H1 (cell line): ENCODE measurements at regions not wholly inside any gene's neighbourhood (a gene's known extent, or its start where the extent isn't known, plus 50 kb on each side); places are given as distances from the start of the nearest gene placed in this dataset.
"Not testable (repeated sequence)": the region's sequence is repeated elsewhere in the genome, so short reads cannot be mapped to it uniquely, and the experiment has no call there.

Experiments used
- CTBP2 ChIP-seq: IDR thresholded peaks from 2 replicates; pipeline ENCODE4 v1.7.0; 2011; ENCODE audit warnings: borderline replicate concordance, mild to moderate bottlenecking, moderate library complexity, mixed read lengths, low read length; ENCODE audit not compliant: insufficient read depth, insufficient read length
- CTCF ChIP-seq, 3 experiments: IDR thresholded peaks; 1 replicate in 2 of 3; 2 replicates in 1 of 3; pipeline versions ENCODE4 v1.5.1 to v1.6.1; 2011; ENCODE audit warnings: low read length in 3 of 3, mild to moderate bottlenecking in 3 of 3, inconsistent platforms in 2 of 3, low read depth in 1 of 3, moderate library complexity in 1 of 3; ENCODE audit not compliant: insufficient read depth in 1 of 3; ENCODE audit errors: control extremely low read depth in 1 of 3
- KDM1A ChIP-seq: fragments of 200-600, 300-600 bp; sonication (generic); IDR thresholded peaks from 2 replicates; pipeline ENCODE4 v1.7.1; 2016; ENCODE audit warnings: mild to moderate bottlenecking, low read length, borderline replicate concordance
- KDM5A ChIP-seq: fragments of 200-600 bp; IDR thresholded peaks from 2 replicates; pipeline ENCODE4 v1.7.1; 2012; ENCODE audit warnings: mild to moderate bottlenecking, low read length, inconsistent platforms, mixed read lengths
- NRF1 ChIP-seq: IDR thresholded peaks from 2 replicates; pipeline ENCODE4 v1.6.1; 2011; ENCODE audit warnings: mild to moderate bottlenecking, low read depth, low read length, improper control_type of control experiment
- POLR2AphosphoS5 ChIP-seq: IDR thresholded peaks from 2 replicates; pipeline ENCODE4 v1.6.1; 2011; ENCODE audit warnings: low read depth, low read length
- RBBP5 ChIP-seq: IDR thresholded peaks from 2 replicates; pipeline ENCODE4 v1.7.1; 2012; ENCODE audit warnings: low read depth, mild to moderate bottlenecking, inconsistent platforms, low read length, moderate library complexity, borderline replicate concordance
- RFX5 ChIP-seq: IDR thresholded peaks from 2 replicates; pipeline ENCODE4 v1.6.1; 2011; ENCODE audit warnings: low read depth, low read length, improper control_type of control experiment, borderline replicate concordance
- RXRA ChIP-seq: IDR thresholded peaks from 2 replicates; pipeline ENCODE4 v1.6.1; 2011; ENCODE audit warnings: low read depth, mild to moderate bottlenecking, low read length, moderate library complexity; ENCODE audit not compliant: insufficient read depth
- USF2 ChIP-seq: IDR thresholded peaks from 2 replicates; pipeline ENCODE4 v1.6.1; 2011; ENCODE audit warnings: low read length, improper control_type of control experiment
- YY1 ChIP-seq: IDR thresholded peaks from 2 replicates; pipeline ENCODE4 v1.6.1; 2011; ENCODE audit warnings: low read depth, mild to moderate bottlenecking, low read length
- ZNF274 ChIP-seq: IDR thresholded peaks from 2 replicates; pipeline ENCODE4 v1.7.0; 2012; ENCODE audit warnings: low read length, borderline replicate concordance; ENCODE audit errors: extremely low read depth
- TF ChIP-seq, protein P1 (sequence below): IDR thresholded peaks from 2 replicates; pipeline ENCODE4 v1.6.1; 2012; ENCODE audit warnings: inconsistent platforms

DNA sequence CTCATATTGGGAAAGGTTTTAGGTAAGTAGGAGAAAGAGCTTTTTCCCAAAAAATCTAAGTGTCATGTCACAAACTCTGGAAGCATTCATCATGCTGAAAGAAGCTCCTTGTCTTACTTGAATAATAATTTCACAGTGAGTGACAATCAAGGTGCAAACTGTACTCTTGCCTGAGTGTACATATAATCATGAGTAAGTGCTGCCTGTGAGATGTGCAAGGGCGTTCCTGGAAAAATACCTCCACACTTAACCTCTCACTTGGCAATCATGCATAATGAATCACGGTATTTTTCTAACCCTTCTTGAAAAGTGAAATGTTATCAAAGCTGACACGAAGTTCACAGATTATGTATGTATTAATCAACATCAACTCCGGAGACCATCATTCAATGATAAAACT is 289.2 kb upstream of the SPATA31A3 start:
- TF ChIP-seq NRF1; POLR2AphosphoS5; CTCF (IDR thresholded peaks at IDR 0.05; ENCODE audit: control extremely low read depth in 1 of 3, insufficient read depth in 1 of 3, low read depth in 1 of 3, low read length in 3 of 3); YY1; ZNF274; CTBP2; KDM5A; RXRA; KDM1A; RBBP5; RFX5; USF2: not testable (repeated sequence)
- TF ChIP-seq, protein P1, sequence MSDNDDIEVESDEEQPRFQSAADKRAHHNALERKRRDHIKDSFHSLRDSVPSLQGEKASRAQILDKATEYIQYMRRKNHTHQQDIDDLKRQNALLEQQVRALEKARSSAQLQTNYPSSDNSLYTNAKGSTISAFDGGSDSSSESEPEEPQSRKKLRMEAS = not testable (repeated sequence)
